Uterus (tissue), 2 donors: ENCODE measurements at regions not wholly inside any gene's neighbourhood (a gene's known extent, or its start where the extent isn't known, plus 50 kb on each side); places are given as distances from the start of the nearest gene placed in this dataset.

ENCODE experiments used
- POLR2A ChIP-seq, 2 donors: fragments of 450-650 bp; IDR thresholded peaks; one replicate each; pipeline ENCODE4 v1.6.1; 2016; ENCODE audit warnings: antibody characterized with exemption in 2 of 2, mild to moderate bottlenecking in 1 of 2, moderate library complexity in 1 of 2
- TF ChIP-seq, protein P1 (sequence below), 4 experiments: fragments of 200-600 bp in 2 of 4; fragments of 450-650 bp in 2 of 4; sonication (generic) in 2 of 4; IDR thresholded peaks; one replicate each; pipeline ENCODE4 v1.5.1; 2016 to 2019; ENCODE audit warnings: antibody characterized with exemption in 4 of 4, mild to moderate bottlenecking in 2 of 4, moderate library complexity in 1 of 4

- TF ChIP-seq POLR2A (IDR thresholded peaks at IDR 0.05) = no peak
- TF ChIP-seq, protein P1, sequence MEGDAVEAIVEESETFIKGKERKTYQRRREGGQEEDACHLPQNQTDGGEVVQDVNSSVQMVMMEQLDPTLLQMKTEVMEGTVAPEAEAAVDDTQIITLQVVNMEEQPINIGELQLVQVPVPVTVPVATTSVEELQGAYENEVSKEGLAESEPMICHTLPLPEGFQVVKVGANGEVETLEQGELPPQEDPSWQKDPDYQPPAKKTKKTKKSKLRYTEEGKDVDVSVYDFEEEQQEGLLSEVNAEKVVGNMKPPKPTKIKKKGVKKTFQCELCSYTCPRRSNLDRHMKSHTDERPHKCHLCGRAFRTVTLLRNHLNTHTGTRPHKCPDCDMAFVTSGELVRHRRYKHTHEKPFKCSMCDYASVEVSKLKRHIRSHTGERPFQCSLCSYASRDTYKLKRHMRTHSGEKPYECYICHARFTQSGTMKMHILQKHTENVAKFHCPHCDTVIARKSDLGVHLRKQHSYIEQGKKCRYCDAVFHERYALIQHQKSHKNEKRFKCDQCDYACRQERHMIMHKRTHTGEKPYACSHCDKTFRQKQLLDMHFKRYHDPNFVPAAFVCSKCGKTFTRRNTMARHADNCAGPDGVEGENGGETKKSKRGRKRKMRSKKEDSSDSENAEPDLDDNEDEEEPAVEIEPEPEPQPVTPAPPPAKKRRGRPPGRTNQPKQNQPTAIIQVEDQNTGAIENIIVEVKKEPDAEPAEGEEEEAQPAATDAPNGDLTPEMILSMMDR (IDR thresholded peaks at IDR 0.05) = no peak
These were observed 346.1 kb downstream of the ANXA1 start for GRCh38 chr9:73497796-73498195.
